ENCODE measurements at regions not wholly inside any gene's neighbourhood (a gene's known extent, or its start where the extent isn't known, plus 50 kb on each side); places are given as distances from the start of the nearest gene placed in this dataset.
"Not testable (repeated sequence)": the region's sequence is repeated elsewhere in the genome, so short reads cannot be mapped to it uniquely, and the experiment has no call there.

- Mint-ChIP-seq H3K4me1 (ENCODE audit: low read depth) (no peaks in the 10 kb centered on the region), H3K27ac (no peak overlapping the region), H3K36me3 (no peaks in the 10 kb centered on the region), H3K27me3 (peaks cover 15% of the 10 kb centered on the region), H3K9me3 (peaks cover 3% of the 10 kb centered on the region), H3K4me3 (no peak overlapping the region)
- DNase-seq = no peak
- intact Hi-C loops (cut with micrococcal nuclease) = loop anchor here (5.0 kb wide), 1 partner anchor 64 kb away; no protein-coding TSS in a partner anchor
- ChIA-PET POLR2A (no interaction called here), CTCF (interaction anchor here (1.1 kb wide), 1 partner anchor 17 kb away, joined by 3 read pairs; no protein-coding TSS in a partner anchor)
Measured at GRCh38 chr2:238722883-238723282, 125.0 kb upstream of the TWIST2 start.

- CTCF ChIA-PET, H3K4me3 Mint-ChIP-seq: not testable (repeated sequence)
- intact Hi-C loops (cut with micrococcal nuclease) = loop anchor here (5.0 kb wide), 1 partner anchor 63 kb away; no protein-coding TSS in a partner anchor
Measured at GRCh38 chr2:238723740-238724320, 124.1 kb upstream of the TWIST2 start.

GRCh38 chr2:238724728-238725127, 123.2 kb upstream of the TWIST2 start:
- ChIA-PET POLR2A (no interaction called here), CTCF (no interaction called here)
- Mint-ChIP-seq H3K36me3 (no peaks in the 10 kb centered on the region), H3K9me3 (peaks cover 3% of the 10 kb centered on the region), H3K4me3 (no peak overlapping the region), H3K4me1 (ENCODE audit: low read depth) (no peaks in the 10 kb centered on the region), H3K27me3 (peaks cover 16% of the 10 kb centered on the region), H3K27ac (no peak overlapping the region)
- intact Hi-C loops (cut with micrococcal nuclease) = loop anchor here (5.0 kb wide), 1 partner anchor 63 kb away; no protein-coding TSS in a partner anchor
- DNase-seq = no peak

More at GRCh38 chr2:238723740-238724320, 124.1 kb upstream of the TWIST2 start:
- DNase-seq; POLR2A ChIA-PET; H3K9me3 Mint-ChIP-seq; H3K36me3 Mint-ChIP-seq; H3K4me1 Mint-ChIP-seq (ENCODE audit: low read depth); H3K27ac Mint-ChIP-seq: not testable (repeated sequence)
- H3K27me3 Mint-ChIP-seq = peaks cover 21% of the 10 kb centered on the region

GRCh38 chr2:238725298-238725697, 122.6 kb upstream of the TWIST2 start:
- Mint-ChIP-seq H3K36me3 (no peaks in the 10 kb centered on the region), H3K27me3 (peaks cover 19% of the 10 kb centered on the region), H3K4me3 (no peak overlapping the region), H3K27ac (no peak overlapping the region), H3K4me1 (ENCODE audit: low read depth) (no peaks in the 10 kb centered on the region), H3K9me3 (peaks cover 3% of the 10 kb centered on the region)
- no peak for DNase-seq
- POLR2A ChIA-PET = no interaction called here
- CTCF ChIA-PET = interaction anchor here (0.5 kb wide), 1 partner anchor 17 kb away, joined by 3 read pairs; no protein-coding TSS in a partner anchor
- intact Hi-C loops (cut with micrococcal nuclease) = no loop called here

- Mint-ChIP-seq H3K4me1 (ENCODE audit: low read depth) (no peaks in the 10 kb centered on the region), H3K27me3 (peaks cover 19% of the 10 kb centered on the region), H3K36me3 (no peaks in the 10 kb centered on the region), H3K4me3 (no peak overlapping the region), H3K9me3 (peaks cover 7% of the 10 kb centered on the region), H3K27ac (no peak overlapping the region)
- POLR2A ChIA-PET = no interaction called here
- CTCF ChIA-PET = interaction anchor here (0.5 to 1.6 kb wide), 2 partner anchors 58 to 87 kb away, joined by 3 to 4 read pairs; no protein-coding TSS in a partner anchor
- intact Hi-C loops (cut with micrococcal nuclease) = no loop called here
- no peak for DNase-seq
Measured at GRCh38 chr2:238726670-238727584, 121.0 kb upstream of the TWIST2 start.

- no peak for DNase-seq
- CTCF ChIA-PET = interaction anchor here (0.5 to 1.6 kb wide), 4 partner anchors 8 to 308 kb away, joined by 3 to 4 read pairs (median 3); no protein-coding TSS in a partner anchor
- Mint-ChIP-seq H3K36me3 (no peaks in the 10 kb centered on the region), H3K27me3 (peaks cover 19% of the 10 kb centered on the region), H3K4me3 (no peak overlapping the region), H3K4me1 (ENCODE audit: low read depth) (no peaks in the 10 kb centered on the region), H3K9me3 (peaks cover 3% of the 10 kb centered on the region), H3K27ac (no peak overlapping the region)
- POLR2A ChIA-PET = no interaction called here
- intact Hi-C loops (cut with micrococcal nuclease) = no loop called here
Measured at GRCh38 chr2:238727585-238728329, 120.1 kb upstream of the TWIST2 start.

- DNase-seq = no peak
Measured at GRCh38 chr2:238728330-238729260, 119.3 kb upstream of the TWIST2 start.

GRCh38 chr2:238729261-238729935, 118.5 kb upstream of the TWIST2 start:
- CTCF ChIA-PET = no interaction called here
- H3K36me3 Mint-ChIP-seq = no peaks in the 10 kb centered on the region

More at GRCh38 chr2:238728330-238729260, 119.3 kb upstream of the TWIST2 start:
- no peaks in the 10 kb centered on the region for H3K4me1 Mint-ChIP-seq (ENCODE audit: low read depth)
- CTCF ChIA-PET = interaction anchor here (0.6 to 1.6 kb wide), 3 partner anchors 8 to 307 kb away, joined by 3 to 4 read pairs (median 3); no protein-coding TSS in a partner anchor
- H3K27ac Mint-ChIP-seq = no peak overlapping the region
- intact Hi-C loops (cut with micrococcal nuclease) = no loop called here
- H3K4me3 Mint-ChIP-seq = no peak overlapping the region
- peaks cover 3% of the 10 kb centered on the region for H3K9me3 Mint-ChIP-seq
- POLR2A ChIA-PET = interaction anchor here (0.6 kb wide), 1 partner anchor 65 kb away, joined by 3 read pairs; no protein-coding TSS in a partner anchor
- H3K36me3 Mint-ChIP-seq = no peaks in the 10 kb centered on the region
- H3K27me3 Mint-ChIP-seq = peaks cover 19% of the 10 kb centered on the region

GRCh38 chr2:238730001-238730669, 117.8 kb upstream of the TWIST2 start:
- CTCF ChIA-PET = no interaction called here

More at GRCh38 chr2:238729261-238729935, 118.5 kb upstream of the TWIST2 start:
- Mint-ChIP-seq H3K4me1 (ENCODE audit: low read depth) (no peaks in the 10 kb centered on the region), H3K27me3 (peaks cover 18% of the 10 kb centered on the region), H3K9me3 (peaks cover 3% of the 10 kb centered on the region), H3K4me3 (no peak overlapping the region), H3K27ac (no peak overlapping the region)
- intact Hi-C loops (cut with micrococcal nuclease) = no loop called here
- POLR2A ChIA-PET = no interaction called here
- no peak for DNase-seq

GRCh38 chr2:238730881-238731280, 117.0 kb upstream of the TWIST2 start:
- CTCF ChIA-PET = no interaction called here
- H3K4me1 Mint-ChIP-seq (ENCODE audit: low read depth) = no peaks in the 10 kb centered on the region
- no peak overlapping the region for H3K27ac Mint-ChIP-seq
- H3K27me3 Mint-ChIP-seq = peaks cover 23% of the 10 kb centered on the region
- intact Hi-C loops (cut with micrococcal nuclease) = no loop called here
- peaks cover 3% of the 10 kb centered on the region for H3K9me3 Mint-ChIP-seq
- POLR2A ChIA-PET = no interaction called here
- DNase-seq = no peak
- H3K36me3 Mint-ChIP-seq = no peaks in the 10 kb centered on the region
- H3K4me3 Mint-ChIP-seq = no peak overlapping the region

More at GRCh38 chr2:238730001-238730669, 117.8 kb upstream of the TWIST2 start:
- Mint-ChIP-seq H3K27me3 (peaks cover 21% of the 10 kb centered on the region), H3K9me3 (peaks cover 3% of the 10 kb centered on the region), H3K27ac (no peak overlapping the region), H3K4me3 (no peak overlapping the region), H3K4me1 (ENCODE audit: low read depth) (no peaks in the 10 kb centered on the region), H3K36me3 (no peaks in the 10 kb centered on the region)
- POLR2A ChIA-PET = no interaction called here
- intact Hi-C loops (cut with micrococcal nuclease) = no loop called here
- no peak for DNase-seq
